ENCODE measurements at regions not wholly inside any gene's neighbourhood (a gene's known extent, or its start where the extent isn't known, plus 50 kb on each side); places are given as distances from the start of the nearest gene placed in this dataset.
A peak's percentile ranks its signal among the peaks of the same experiment; 100 is the strongest.

DNA sequence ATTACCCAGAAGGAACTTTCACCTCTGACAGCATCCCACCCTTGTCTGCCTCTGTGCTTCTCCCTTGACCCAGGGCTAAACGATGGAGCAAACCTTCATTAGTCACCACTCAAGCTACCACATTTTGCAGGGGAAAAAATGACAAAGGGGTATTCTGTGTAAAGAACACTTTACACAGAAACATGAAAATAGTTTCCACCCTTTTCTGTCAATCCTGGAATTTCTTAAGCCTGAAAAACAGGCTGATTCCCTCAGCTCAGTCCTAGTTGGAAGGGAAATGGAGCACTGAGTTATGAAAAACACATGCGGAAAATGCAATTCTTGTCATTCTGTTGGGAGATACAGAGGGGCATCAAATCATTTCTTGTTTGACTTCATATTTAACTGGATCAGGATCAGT is 175.0 kb upstream of the HNRNPA3 start:
- peaks cover 14 to 36% (median 17%) of the 10 kb centered on the region in 5 donors for H3K27me3 Mint-ChIP-seq
- intact Hi-C loops (cut with micrococcal nuclease): no loop called here
- DNase-seq: no peak
- no peak overlapping the region for H3K27ac ChIP-seq (ENCODE audit: low read depth, low read length)
- no peak overlapping the region for H3K4me3 ChIP-seq (ENCODE audit: low read length)
- no peaks in the 10 kb centered on the region for H3K36me3 Mint-ChIP-seq
- no peaks in the 10 kb centered on the region for H3K27me3 ChIP-seq (ENCODE audit: control insufficient read depth in 2 of 2, insufficient read depth in 2 of 2, low read length in 2 of 2)
- no peaks in the 10 kb centered on the region for H3K4me1 Mint-ChIP-seq
- no peaks in the 10 kb centered on the region for H3K9me3 Mint-ChIP-seq
- ATAC-seq: no peak
- no peak overlapping the region for H3K4me3 Mint-ChIP-seq
- CTCF ChIA-PET: no interaction called here
- no peak overlapping the region for H3K27ac Mint-ChIP-seq
- POLR2A ChIA-PET: no interaction called here
- no peaks in the 10 kb centered on the region for H3K9me3 ChIP-seq (ENCODE audit: control insufficient read depth in 2 of 3, low read length in 3 of 3)
- no peaks in the 10 kb centered on the region for H3K36me3 ChIP-seq (ENCODE audit: control insufficient read depth in 2 of 3, insufficient read depth in 3 of 3, low read length in 3 of 3)
- no peaks in the 10 kb centered on the region for H3K4me1 ChIP-seq (ENCODE audit: control insufficient read depth in 2 of 2, insufficient read depth in 2 of 2, low read length in 2 of 2)

DNA sequence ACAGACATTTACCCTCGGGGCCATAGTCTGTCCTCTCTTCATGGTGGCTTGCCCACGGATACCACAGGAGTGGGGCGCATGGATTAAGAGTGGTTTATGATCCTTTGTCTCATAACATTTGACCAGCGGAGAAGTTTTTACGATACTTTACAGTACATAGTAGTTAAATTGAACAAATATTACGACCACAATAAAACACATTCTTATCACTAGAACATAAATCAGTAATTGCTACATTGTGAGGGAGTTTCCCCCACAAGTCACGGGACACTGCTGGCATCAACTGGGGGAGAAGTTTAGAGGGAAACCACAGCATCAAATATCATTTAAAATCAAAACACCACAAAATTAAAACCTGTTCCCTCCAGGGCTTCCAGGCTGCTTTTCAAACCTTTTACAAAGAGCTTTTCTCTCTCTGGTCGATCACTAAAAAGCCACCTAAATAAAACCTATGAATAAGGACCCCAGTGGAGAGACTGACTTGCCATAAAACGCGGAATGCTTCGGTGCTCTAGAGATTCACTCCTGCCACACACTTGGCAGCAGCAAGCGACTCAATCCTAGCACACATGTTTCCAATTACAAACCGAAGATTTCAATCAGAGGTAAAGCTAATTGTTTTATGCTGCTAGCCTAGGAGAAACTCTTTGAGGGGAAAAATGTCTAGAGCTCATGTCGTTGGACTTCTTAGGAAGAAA is 173.7 kb upstream of the HNRNPA3 start:
- H3K27me3 ChIP-seq (ENCODE audit: control insufficient read depth in 2 of 2, insufficient read depth in 2 of 2, low read length in 2 of 2): no peaks in the 10 kb centered on the region
- ATAC-seq (no peak), DNase-seq (no peak)
- H3K36me3 Mint-ChIP-seq: no peaks in the 10 kb centered on the region
- CTCF ChIA-PET: interaction anchor here (1.1 kb wide), 1 partner anchor 32 kb away, joined by 3 read pairs; no protein-coding TSS in a partner anchor
- POLR2A ChIA-PET: no interaction called here
- no peak overlapping the region for H3K27ac ChIP-seq (ENCODE audit: low read depth, low read length)
- no peak overlapping the region for H3K4me3 ChIP-seq (ENCODE audit: low read length)
- peaks cover 10 to 27% (median 19%) of the 10 kb centered on the region in 5 donors for H3K27me3 Mint-ChIP-seq
- no peaks in the 10 kb centered on the region for H3K4me1 ChIP-seq (ENCODE audit: control insufficient read depth in 2 of 2, insufficient read depth in 2 of 2, low read length in 2 of 2)
- H3K4me1 Mint-ChIP-seq: no peaks in the 10 kb centered on the region
- H3K9me3 Mint-ChIP-seq: no peaks in the 10 kb centered on the region
- no peaks in the 10 kb centered on the region for H3K36me3 ChIP-seq (ENCODE audit: control insufficient read depth in 2 of 3, insufficient read depth in 3 of 3, low read length in 3 of 3)
- no peaks in the 10 kb centered on the region for H3K9me3 ChIP-seq (ENCODE audit: control insufficient read depth in 2 of 3, low read length in 3 of 3)
- H3K27ac Mint-ChIP-seq: peak overlapping the region in 1 of 9 donors; percentile 18
- intact Hi-C loops (cut with micrococcal nuclease): no loop called here
- no peak overlapping the region for H3K4me3 Mint-ChIP-seq

DNA sequence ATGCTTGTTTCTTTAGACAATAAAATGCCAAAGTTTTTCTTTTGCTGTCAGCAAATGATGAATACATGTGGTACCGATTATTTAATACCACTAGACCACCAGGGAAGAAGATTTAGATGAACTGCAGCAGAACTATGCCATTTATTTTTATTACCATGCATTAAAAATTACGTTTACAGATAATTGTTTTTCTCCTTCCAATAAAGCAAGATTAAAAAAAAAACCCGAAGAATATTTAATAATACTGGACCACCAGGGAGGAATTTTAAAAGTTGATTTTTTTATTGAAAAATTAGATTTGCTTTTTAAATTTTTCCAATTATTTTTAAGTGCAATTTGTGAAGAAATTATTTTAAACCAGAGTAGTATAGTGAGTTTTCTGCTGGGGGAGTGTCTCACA is 170.3 kb upstream of the HNRNPA3 start:
- H3K4me3 Mint-ChIP-seq: no peak overlapping the region
- H3K36me3 Mint-ChIP-seq: no peaks in the 10 kb centered on the region
- H3K4me1 Mint-ChIP-seq: no peaks in the 10 kb centered on the region
- Histone ChIP-seq H3K27ac (ENCODE audit: low read depth, low read length) (no peak overlapping the region), H3K36me3 (ENCODE audit: control insufficient read depth in 2 of 3, insufficient read depth in 3 of 3, low read length in 3 of 3) (no peaks in the 10 kb centered on the region), H3K4me3 (ENCODE audit: low read length) (no peak overlapping the region), H3K27me3 (ENCODE audit: control insufficient read depth in 2 of 2, insufficient read depth in 2 of 2, low read length in 2 of 2) (no peaks in the 10 kb centered on the region), H3K4me1 (ENCODE audit: control insufficient read depth in 2 of 2, insufficient read depth in 2 of 2, low read length in 2 of 2) (no peaks in the 10 kb centered on the region), H3K9me3 (ENCODE audit: control insufficient read depth in 2 of 3, low read length in 3 of 3) (no peaks in the 10 kb centered on the region)
- ATAC-seq (no peak), DNase-seq (no peak)
- H3K9me3 Mint-ChIP-seq: peaks cover 0 to 4% (median 0%) of the 10 kb centered on the region in 11 donors
- ChIA-PET POLR2A (no interaction called here), CTCF (no interaction called here)
- intact Hi-C loops (cut with micrococcal nuclease): no loop called here
- H3K27ac Mint-ChIP-seq: no peak overlapping the region
- peaks cover 8 to 25% (median 19%) of the 10 kb centered on the region in 5 donors for H3K27me3 Mint-ChIP-seq

DNA sequence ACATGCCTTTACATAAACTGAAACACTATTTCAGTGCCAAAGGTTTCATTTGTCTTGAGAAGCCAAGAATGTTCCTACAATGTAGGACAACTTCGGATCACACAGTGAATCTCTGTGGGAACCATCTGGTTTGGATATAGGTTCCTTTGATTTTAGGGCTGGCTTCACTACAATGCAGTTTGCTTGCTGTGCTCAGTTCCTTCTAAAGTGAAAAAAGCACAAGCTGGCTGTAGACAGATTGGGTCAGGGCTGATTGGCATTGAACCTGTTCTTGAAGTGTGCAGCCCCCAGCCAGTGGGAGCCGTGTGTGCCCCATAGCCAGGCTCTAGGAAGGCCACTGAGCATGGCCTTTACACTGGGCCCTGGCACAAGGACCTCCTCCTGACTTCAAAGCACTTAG is 167.9 kb upstream of the HNRNPA3 start:
- no peak overlapping the region for H3K4me3 ChIP-seq (ENCODE audit: low read length)
- no peaks in the 10 kb centered on the region for H3K27me3 ChIP-seq (ENCODE audit: control insufficient read depth in 2 of 2, insufficient read depth in 2 of 2, low read length in 2 of 2)
- H3K4me1 ChIP-seq (ENCODE audit: control insufficient read depth in 2 of 2, insufficient read depth in 2 of 2, low read length in 2 of 2): no peaks in the 10 kb centered on the region
- ATAC-seq (no peak), DNase-seq (no peak)
- POLR2A ChIA-PET: no interaction called here
- H3K27me3 Mint-ChIP-seq: peaks cover 0 to 33% (median 13%) of the 10 kb centered on the region in 5 donors
- peaks cover 0 to 8% (median 0%) of the 10 kb centered on the region in 11 donors for H3K9me3 Mint-ChIP-seq
- no peaks in the 10 kb centered on the region for H3K36me3 ChIP-seq (ENCODE audit: control insufficient read depth in 2 of 3, insufficient read depth in 3 of 3, low read length in 3 of 3)
- no peak overlapping the region for H3K4me3 Mint-ChIP-seq
- CTCF ChIA-PET: interaction anchor here (1.1 kb wide), 1 partner anchor 8 kb away, joined by 3 read pairs; no protein-coding TSS in a partner anchor
- no peaks in the 10 kb centered on the region for H3K9me3 ChIP-seq (ENCODE audit: control insufficient read depth in 2 of 3, low read length in 3 of 3)
- no peak overlapping the region for H3K27ac Mint-ChIP-seq
- no peaks in the 10 kb centered on the region for H3K4me1 Mint-ChIP-seq
- intact Hi-C loops (cut with micrococcal nuclease): no loop called here
- no peak overlapping the region for H3K27ac ChIP-seq (ENCODE audit: low read depth, low read length)
- no peaks in the 10 kb centered on the region for H3K36me3 Mint-ChIP-seq

DNA sequence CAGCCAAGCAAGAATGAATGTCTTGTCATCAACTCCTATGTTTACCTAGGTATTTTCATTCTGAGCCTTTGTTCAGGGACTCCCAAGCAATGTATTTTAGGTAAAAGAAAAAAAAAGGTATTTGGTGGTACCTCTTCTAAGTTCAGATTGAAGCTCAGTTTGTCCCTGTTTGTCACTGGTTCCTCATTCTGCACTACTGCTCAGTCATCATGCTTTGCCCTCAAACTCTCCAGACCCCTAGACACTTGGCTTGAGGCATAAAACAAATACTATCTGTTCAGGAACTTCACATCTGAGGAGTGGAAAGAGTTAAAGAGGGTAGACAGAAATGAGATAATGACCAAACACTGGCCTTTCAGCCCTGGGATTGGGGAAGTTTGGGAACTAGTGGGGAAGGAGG is 163.6 kb upstream of the HNRNPA3 start:
- no peak for ATAC-seq
- Histone ChIP-seq H3K4me1 (ENCODE audit: control insufficient read depth in 2 of 2, insufficient read depth in 2 of 2, low read length in 2 of 2) (no peaks in the 10 kb centered on the region), H3K27me3 (ENCODE audit: control insufficient read depth in 2 of 2, insufficient read depth in 2 of 2, low read length in 2 of 2) (peaks cover 0 to 4% of the 10 kb centered on the region in 2 donors), H3K27ac (ENCODE audit: low read depth, low read length) (no peak overlapping the region), H3K9me3 (ENCODE audit: control insufficient read depth in 2 of 3, low read length in 3 of 3) (no peaks in the 10 kb centered on the region), H3K4me3 (ENCODE audit: low read length) (no peak overlapping the region), H3K36me3 (ENCODE audit: control insufficient read depth in 2 of 3, insufficient read depth in 3 of 3, low read length in 3 of 3) (no peaks in the 10 kb centered on the region)
- H3K4me1 Mint-ChIP-seq: no peaks in the 10 kb centered on the region
- H3K27me3 Mint-ChIP-seq: peaks cover 0 to 40% (median 13%) of the 10 kb centered on the region in 5 donors
- H3K36me3 Mint-ChIP-seq: no peaks in the 10 kb centered on the region
- peaks cover 0 to 8% (median 0%) of the 10 kb centered on the region in 11 donors for H3K9me3 Mint-ChIP-seq
- DNase-seq: no peak
- POLR2A ChIA-PET: no interaction called here
- intact Hi-C loops (cut with micrococcal nuclease): no loop called here
- CTCF ChIA-PET: no interaction called here
- H3K27ac Mint-ChIP-seq: no peak overlapping the region
- no peak overlapping the region for H3K4me3 Mint-ChIP-seq

DNA sequence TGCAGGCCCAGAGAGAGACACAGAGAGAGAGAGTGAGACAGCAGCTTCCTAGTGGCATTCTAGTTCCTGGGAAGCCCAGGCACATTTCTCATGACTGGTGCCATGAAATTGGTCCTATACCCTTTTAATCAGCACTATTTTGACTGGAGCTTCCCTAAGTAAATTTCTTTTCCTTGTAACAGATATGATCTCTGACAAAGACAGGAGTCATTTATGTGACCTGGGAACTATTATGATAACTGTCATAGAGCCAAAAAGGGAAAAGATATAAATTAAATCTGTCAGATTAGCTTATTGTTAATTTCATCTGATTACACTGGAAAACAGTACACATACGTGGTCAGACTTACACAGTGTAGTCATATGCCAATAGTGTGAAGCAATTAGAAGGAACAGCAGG is 161.3 kb upstream of the HNRNPA3 start:
- no peaks in the 10 kb centered on the region for H3K36me3 Mint-ChIP-seq
- H3K27ac Mint-ChIP-seq: no peak overlapping the region
- intact Hi-C loops (cut with micrococcal nuclease): no loop called here
- Histone ChIP-seq H3K36me3 (ENCODE audit: control insufficient read depth in 2 of 3, insufficient read depth in 3 of 3, low read length in 3 of 3) (no peaks in the 10 kb centered on the region), H3K4me1 (ENCODE audit: control insufficient read depth in 2 of 2, insufficient read depth in 2 of 2, low read length in 2 of 2) (no peaks in the 10 kb centered on the region), H3K27me3 (ENCODE audit: control insufficient read depth in 2 of 2, insufficient read depth in 2 of 2, low read length in 2 of 2) (peaks cover 0 to 5% of the 10 kb centered on the region in 2 donors), H3K4me3 (ENCODE audit: low read length) (no peak overlapping the region), H3K27ac (ENCODE audit: low read depth, low read length) (no peak overlapping the region), H3K9me3 (ENCODE audit: control insufficient read depth in 2 of 3, low read length in 3 of 3) (no peaks in the 10 kb centered on the region)
- H3K9me3 Mint-ChIP-seq: peaks cover 0 to 8% (median 0%) of the 10 kb centered on the region in 11 donors
- H3K4me3 Mint-ChIP-seq: no peak overlapping the region
- no peak for ATAC-seq
- H3K4me1 Mint-ChIP-seq: no peaks in the 10 kb centered on the region
- POLR2A ChIA-PET: no interaction called here
- no peak for DNase-seq
- CTCF ChIA-PET: no interaction called here
- peaks cover 0 to 35% (median 13%) of the 10 kb centered on the region in 5 donors for H3K27me3 Mint-ChIP-seq

DNA sequence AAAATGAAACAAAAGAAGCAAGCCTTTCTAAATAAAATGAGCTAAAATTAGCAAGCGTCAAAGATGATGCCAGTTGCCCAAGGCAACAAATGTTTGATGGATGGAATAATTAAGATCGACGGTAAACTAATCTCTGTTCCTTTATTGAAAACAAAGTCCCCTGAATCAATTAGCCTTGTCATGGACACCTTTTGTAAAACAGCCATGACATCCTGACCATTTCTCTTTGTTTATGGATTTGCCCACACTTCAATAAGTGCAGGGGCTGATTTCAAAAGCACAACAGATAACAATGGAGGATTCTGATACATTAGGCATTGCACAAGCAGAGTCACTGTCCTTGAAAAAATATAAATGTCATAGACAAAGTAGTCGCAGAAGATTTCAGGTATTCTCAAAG is 160.1 kb upstream of the HNRNPA3 start:
- no peak overlapping the region for H3K27ac ChIP-seq (ENCODE audit: low read depth, low read length)
- peaks cover 0 to 5% of the 10 kb centered on the region in 2 donors for H3K27me3 ChIP-seq (ENCODE audit: control insufficient read depth in 2 of 2, insufficient read depth in 2 of 2, low read length in 2 of 2)
- CTCF ChIA-PET: interaction anchor here (1.4 kb wide), 1 partner anchor 8 kb away, joined by 3 read pairs; no protein-coding TSS in a partner anchor
- Mint-ChIP-seq H3K4me1 (no peaks in the 10 kb centered on the region), H3K27me3 (peaks cover 0 to 35% (median 8%) of the 10 kb centered on the region in 5 donors), H3K9me3 (peaks cover 0 to 6% (median 0%) of the 10 kb centered on the region in 11 donors), H3K27ac (no peak overlapping the region), H3K36me3 (no peaks in the 10 kb centered on the region), H3K4me3 (no peak overlapping the region)
- H3K9me3 ChIP-seq (ENCODE audit: control insufficient read depth in 2 of 3, low read length in 3 of 3): no peaks in the 10 kb centered on the region
- H3K4me3 ChIP-seq (ENCODE audit: low read length): no peak overlapping the region
- POLR2A ChIA-PET: interaction anchor here (0.6 kb wide), 2 partner anchors 217 to 890 kb away, joined by 3 to 6 read pairs; no protein-coding TSS in a partner anchor
- intact Hi-C loops (cut with micrococcal nuclease): no loop called here
- ATAC-seq (no peak), DNase-seq (no peak)
- H3K4me1 ChIP-seq (ENCODE audit: control insufficient read depth in 2 of 2, insufficient read depth in 2 of 2, low read length in 2 of 2): no peaks in the 10 kb centered on the region
- H3K36me3 ChIP-seq (ENCODE audit: control insufficient read depth in 2 of 3, insufficient read depth in 3 of 3, low read length in 3 of 3): no peaks in the 10 kb centered on the region
